ENCODE measurements at regions not wholly inside any gene's neighbourhood (a gene's known extent, or its start where the extent isn't known, plus 50 kb on each side); places are given as distances from the start of the nearest gene placed in this dataset.

GRCh38 chr4:31620476-31620875, 900.3 kb downstream of the PCDH7 start:
- H3K36me3 ChIP-seq (ENCODE audit: insufficient read depth, low read length) = no peaks in the 10 kb centered on the region
- H3K4me1 ChIP-seq (ENCODE audit: insufficient read depth, low read length) = no peaks in the 10 kb centered on the region
- H3K9ac ChIP-seq (ENCODE audit: low read depth, low read length) = no peak overlapping the region
- no peaks in the 10 kb centered on the region for H3K9me3 ChIP-seq (ENCODE audit: control insufficient read depth, insufficient read depth, low read length)

GRCh38 chr4:31645236-31645635, 925.1 kb downstream of the PCDH7 start:
- Histone ChIP-seq H3K9me3 (ENCODE audit: control insufficient read depth, insufficient read depth, low read length) (no peaks in the 10 kb centered on the region), H3K36me3 (ENCODE audit: insufficient read depth, low read length) (no peaks in the 10 kb centered on the region), H3K9ac (ENCODE audit: low read depth, low read length) (no peak overlapping the region), H3K4me1 (ENCODE audit: insufficient read depth, low read length) (no peaks in the 10 kb centered on the region)

DNA sequence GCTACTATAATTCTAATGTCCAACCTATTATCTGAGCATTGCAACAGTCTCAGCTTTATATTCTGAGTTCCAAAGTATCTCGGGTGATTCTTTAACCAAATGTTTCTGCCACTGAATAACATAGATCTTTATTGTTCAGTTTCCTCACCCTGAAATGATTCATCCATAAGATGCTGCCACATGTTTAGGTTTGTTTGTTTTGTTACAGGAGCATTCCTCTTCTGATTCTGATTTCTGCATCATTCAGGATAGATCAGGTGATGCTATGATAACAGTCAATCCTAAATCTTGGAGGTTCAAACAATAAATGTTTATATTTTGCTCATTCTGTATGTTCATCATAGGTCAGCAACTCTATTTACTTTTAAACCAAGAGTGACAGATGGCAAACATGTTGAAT, 927.6 kb downstream of the PCDH7 start:
- no peaks in the 10 kb centered on the region for H3K36me3 ChIP-seq (ENCODE audit: insufficient read depth, low read length)
- no peak overlapping the region for H3K9ac ChIP-seq (ENCODE audit: low read depth, low read length)
- H3K4me1 ChIP-seq (ENCODE audit: insufficient read depth, low read length) = no peaks in the 10 kb centered on the region
- H3K9me3 ChIP-seq (ENCODE audit: control insufficient read depth, insufficient read depth, low read length) = no peaks in the 10 kb centered on the region

DNA sequence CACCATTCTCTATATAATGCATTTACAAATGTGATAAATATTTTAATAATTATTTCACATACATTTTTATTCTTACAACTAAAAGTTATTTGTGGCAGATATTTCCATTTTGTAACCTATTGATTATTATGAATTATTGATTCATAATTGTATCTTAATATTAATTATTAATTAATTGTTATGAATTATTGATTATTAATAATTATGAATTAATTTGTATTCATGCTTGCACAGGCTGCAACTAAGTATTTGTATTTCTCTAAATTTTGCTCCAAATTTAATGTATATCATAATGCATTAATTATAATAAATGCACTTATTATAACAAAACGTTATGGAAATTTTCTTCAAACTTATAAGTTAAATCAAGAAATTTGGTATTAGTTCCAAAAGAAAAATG, 929.7 kb downstream of the PCDH7 start:
- H3K4me1 ChIP-seq (ENCODE audit: insufficient read depth, low read length) = no peaks in the 10 kb centered on the region
- no peaks in the 10 kb centered on the region for H3K36me3 ChIP-seq (ENCODE audit: insufficient read depth, low read length)
- H3K9ac ChIP-seq (ENCODE audit: low read depth, low read length) = no peak overlapping the region
- H3K9me3 ChIP-seq (ENCODE audit: control insufficient read depth, insufficient read depth, low read length) = no peaks in the 10 kb centered on the region

GRCh38 chr4:31651541-31651940, 931.4 kb downstream of the PCDH7 start:
- Histone ChIP-seq H3K4me1 (ENCODE audit: insufficient read depth, low read length) (no peaks in the 10 kb centered on the region), H3K9me3 (ENCODE audit: control insufficient read depth, insufficient read depth, low read length) (no peaks in the 10 kb centered on the region), H3K36me3 (ENCODE audit: insufficient read depth, low read length) (no peaks in the 10 kb centered on the region), H3K9ac (ENCODE audit: low read depth, low read length) (no peak overlapping the region)

DNA sequence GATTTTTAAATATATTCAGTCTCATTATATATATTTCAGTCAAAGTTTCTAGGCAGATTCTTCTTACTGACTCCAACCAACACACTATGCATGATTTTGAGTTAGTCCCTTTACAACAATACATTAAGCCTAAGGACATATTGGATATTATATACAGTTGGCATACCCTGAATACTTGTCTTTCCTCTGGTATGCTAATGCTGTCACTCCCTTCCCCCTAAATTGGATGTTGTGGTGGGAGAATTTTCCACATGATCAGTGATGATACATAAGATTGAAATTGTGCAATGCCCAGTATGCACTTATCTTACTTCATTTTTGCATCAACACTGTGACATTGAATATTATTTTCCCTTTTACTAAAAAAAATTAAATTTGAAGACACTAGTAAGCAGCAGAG, 935.2 kb downstream of the PCDH7 start:
- Histone ChIP-seq H3K4me1 (ENCODE audit: insufficient read depth, low read length) (no peaks in the 10 kb centered on the region), H3K9ac (ENCODE audit: low read depth, low read length) (no peak overlapping the region), H3K9me3 (ENCODE audit: control insufficient read depth, insufficient read depth, low read length) (no peaks in the 10 kb centered on the region), H3K36me3 (ENCODE audit: insufficient read depth, low read length) (no peaks in the 10 kb centered on the region)

DNA sequence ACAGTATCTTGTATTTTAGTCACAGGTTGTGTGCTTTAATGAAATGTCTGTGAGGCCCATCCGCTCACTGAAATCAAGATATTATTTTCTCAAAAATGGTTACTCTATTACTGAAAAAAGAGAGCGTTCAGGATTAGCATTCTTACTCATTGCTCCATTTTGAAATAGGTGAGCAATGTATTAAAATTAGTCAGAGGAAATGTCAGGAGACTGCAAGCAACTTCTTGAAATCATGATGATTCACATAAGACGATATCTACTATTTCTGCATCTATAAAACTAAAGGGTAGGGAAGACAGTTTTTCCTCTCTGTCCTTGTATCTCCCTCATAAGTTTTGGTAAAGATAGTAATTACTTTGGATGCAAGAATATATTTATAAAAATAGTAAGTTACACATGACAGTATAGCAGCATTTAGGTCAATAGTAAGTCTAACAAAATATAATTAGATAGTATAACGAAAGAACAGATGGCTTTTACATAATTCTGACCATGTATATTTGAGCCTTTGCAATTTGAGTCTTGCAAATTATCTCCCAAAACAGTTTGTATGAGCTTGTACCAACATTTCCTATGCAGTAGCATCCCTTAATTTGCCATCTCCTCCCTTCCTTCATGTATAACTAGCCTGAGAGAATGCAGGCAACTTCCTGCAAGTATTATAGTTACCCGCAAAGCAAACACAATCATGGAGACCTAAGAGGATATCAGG, 937.8 kb downstream of the PCDH7 start:
- Histone ChIP-seq H3K4me1 (ENCODE audit: insufficient read depth, low read length) (no peaks in the 10 kb centered on the region), H3K9me3 (ENCODE audit: control insufficient read depth, insufficient read depth, low read length) (no peaks in the 10 kb centered on the region), H3K9ac (ENCODE audit: low read depth, low read length) (no peak overlapping the region), H3K36me3 (ENCODE audit: insufficient read depth, low read length) (no peaks in the 10 kb centered on the region)

DNA sequence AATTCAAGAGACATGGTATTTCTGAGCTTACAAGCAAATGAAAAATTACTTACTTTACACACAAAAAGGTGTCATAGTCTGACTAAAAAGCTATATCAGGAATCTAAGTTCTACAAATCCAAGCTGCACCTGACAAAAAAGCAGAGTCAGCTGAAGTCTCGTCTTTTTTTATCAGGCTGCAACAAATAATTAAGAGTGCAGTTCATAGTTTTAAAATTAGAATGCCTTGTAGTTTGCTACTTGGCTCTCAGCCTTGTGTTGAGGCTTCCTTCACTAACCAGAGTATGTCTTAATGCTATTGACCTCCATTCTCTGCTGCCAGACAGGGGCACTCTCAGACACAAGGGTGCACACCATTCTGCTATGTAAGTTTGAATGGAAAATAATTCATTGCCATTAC, 940.7 kb downstream of the PCDH7 start:
- H3K4me1 ChIP-seq (ENCODE audit: insufficient read depth, low read length) = no peaks in the 10 kb centered on the region
- H3K9ac ChIP-seq (ENCODE audit: low read depth, low read length) = no peak overlapping the region
- no peaks in the 10 kb centered on the region for H3K9me3 ChIP-seq (ENCODE audit: control insufficient read depth, insufficient read depth, low read length)
- no peaks in the 10 kb centered on the region for H3K36me3 ChIP-seq (ENCODE audit: insufficient read depth, low read length)

GRCh38 chr4:31662951-31663350, 942.8 kb downstream of the PCDH7 start:
- no peaks in the 10 kb centered on the region for H3K36me3 ChIP-seq (ENCODE audit: insufficient read depth, low read length)
- no peaks in the 10 kb centered on the region for H3K4me1 ChIP-seq (ENCODE audit: insufficient read depth, low read length)
- no peaks in the 10 kb centered on the region for H3K9me3 ChIP-seq (ENCODE audit: control insufficient read depth, insufficient read depth, low read length)
- H3K9ac ChIP-seq (ENCODE audit: low read depth, low read length) = no peak overlapping the region

- Histone ChIP-seq H3K4me1 (ENCODE audit: insufficient read depth, low read length) (no peaks in the 10 kb centered on the region), H3K9me3 (ENCODE audit: control insufficient read depth, insufficient read depth, low read length) (no peaks in the 10 kb centered on the region), H3K9ac (ENCODE audit: low read depth, low read length) (no peak overlapping the region), H3K36me3 (ENCODE audit: insufficient read depth, low read length) (no peaks in the 10 kb centered on the region)
These were observed 947.5 kb downstream of the PCDH7 start for GRCh38 chr4:31667686-31668085.

DNA sequence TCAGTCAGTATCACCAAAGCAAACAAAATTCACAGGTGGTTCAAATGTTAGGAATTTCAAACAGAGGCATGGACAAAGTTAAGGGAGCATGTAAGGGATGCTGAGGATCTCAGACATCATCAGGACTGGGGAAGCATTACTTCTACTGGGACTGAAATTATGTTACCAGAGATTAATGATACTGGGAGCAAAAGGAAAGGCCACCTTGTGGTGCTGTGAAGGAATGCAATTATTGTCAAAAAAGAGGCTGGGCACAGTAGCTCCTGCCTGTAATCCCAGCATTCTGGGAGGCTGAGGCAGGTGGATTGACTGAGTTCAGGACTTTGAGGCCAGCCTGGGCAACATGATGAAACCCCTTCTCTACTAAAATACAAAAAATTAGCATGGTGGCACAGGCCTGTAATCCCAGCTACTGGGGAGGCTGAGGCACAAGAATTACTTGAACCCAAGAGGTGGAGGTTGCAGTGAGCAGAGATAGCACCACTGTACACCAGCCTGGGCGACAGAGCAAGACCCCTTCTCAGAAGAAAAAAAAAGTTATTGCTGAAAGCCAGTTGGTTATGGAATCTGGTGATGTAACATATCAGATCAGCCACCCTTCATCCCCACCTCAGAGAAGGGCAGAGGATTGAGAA, 954.3 kb downstream of the PCDH7 start:
- Histone ChIP-seq H3K9me3 (ENCODE audit: control insufficient read depth, insufficient read depth, low read length) (no peaks in the 10 kb centered on the region), H3K36me3 (ENCODE audit: insufficient read depth, low read length) (no peaks in the 10 kb centered on the region), H3K9ac (ENCODE audit: low read depth, low read length) (no peak overlapping the region), H3K4me1 (ENCODE audit: insufficient read depth, low read length) (no peaks in the 10 kb centered on the region)

DNA sequence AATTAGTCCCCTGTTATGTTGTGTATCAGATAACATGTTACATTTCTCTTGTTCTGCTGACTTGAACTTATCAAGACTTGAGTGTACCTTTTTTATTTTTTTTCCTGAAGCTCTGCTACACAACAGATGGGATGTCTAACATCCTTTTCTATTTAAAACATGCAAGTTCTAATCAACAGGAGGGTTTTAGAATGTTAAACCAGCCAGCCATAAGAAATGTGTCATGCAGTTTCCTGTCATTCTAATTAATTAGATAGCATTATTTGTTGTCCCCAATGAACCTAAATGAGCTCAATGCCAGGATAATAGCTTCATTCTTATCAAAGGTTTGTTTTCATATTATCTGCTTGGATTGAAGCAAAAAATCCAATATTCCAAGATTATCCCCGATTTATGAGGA, 958.2 kb downstream of the PCDH7 start:
- Histone ChIP-seq H3K4me1 (ENCODE audit: insufficient read depth, low read length) (no peaks in the 10 kb centered on the region), H3K9me3 (ENCODE audit: control insufficient read depth, insufficient read depth, low read length) (no peaks in the 10 kb centered on the region), H3K36me3 (ENCODE audit: insufficient read depth, low read length) (no peaks in the 10 kb centered on the region), H3K9ac (ENCODE audit: low read depth, low read length) (no peak overlapping the region)

GRCh38 chr4:31682796-31683195, 962.6 kb downstream of the PCDH7 start:
- Histone ChIP-seq H3K4me1 (ENCODE audit: insufficient read depth, low read length) (no peaks in the 10 kb centered on the region), H3K9ac (ENCODE audit: low read depth, low read length) (no peak overlapping the region), H3K9me3 (ENCODE audit: control insufficient read depth, insufficient read depth, low read length) (no peaks in the 10 kb centered on the region), H3K36me3 (ENCODE audit: insufficient read depth, low read length) (no peaks in the 10 kb centered on the region)

- H3K9me3 ChIP-seq (ENCODE audit: control insufficient read depth, insufficient read depth, low read length) = no peaks in the 10 kb centered on the region
- H3K9ac ChIP-seq (ENCODE audit: low read depth, low read length) = no peak overlapping the region
- H3K36me3 ChIP-seq (ENCODE audit: insufficient read depth, low read length) = no peaks in the 10 kb centered on the region
- H3K4me1 ChIP-seq (ENCODE audit: insufficient read depth, low read length) = no peaks in the 10 kb centered on the region
These were observed 967.7 kb downstream of the PCDH7 start for GRCh38 chr4:31687717-31688342.

DNA sequence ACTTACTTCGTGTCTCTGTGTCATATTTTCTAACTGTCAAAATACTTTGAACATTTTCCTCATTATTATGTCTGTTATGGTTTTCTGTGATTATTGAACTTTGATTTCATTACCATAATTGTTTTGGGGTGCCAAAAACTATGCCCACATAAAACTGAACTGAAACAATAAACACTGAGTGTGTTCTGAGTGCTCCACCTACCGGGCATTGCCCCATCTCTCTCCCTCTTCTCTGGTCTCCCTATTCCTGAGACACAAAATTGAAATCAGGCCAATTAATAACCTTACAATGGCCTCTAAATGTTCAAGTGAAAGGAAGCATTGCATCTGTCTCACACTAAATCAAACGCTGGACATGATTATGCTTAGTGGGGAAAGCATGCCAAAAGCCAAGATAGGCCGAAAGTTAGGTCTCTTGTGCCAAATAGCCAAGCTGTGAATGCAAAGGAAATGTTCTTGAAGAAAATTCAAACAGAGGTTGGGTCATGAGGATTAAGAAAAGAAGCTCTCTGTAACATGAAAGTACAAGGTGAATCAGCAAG, 972.3 kb downstream of the PCDH7 start:
- Histone ChIP-seq H3K36me3 (ENCODE audit: insufficient read depth, low read length) (no peaks in the 10 kb centered on the region), H3K4me1 (ENCODE audit: insufficient read depth, low read length) (no peaks in the 10 kb centered on the region), H3K9me3 (ENCODE audit: control insufficient read depth, insufficient read depth, low read length) (no peaks in the 10 kb centered on the region), H3K9ac (ENCODE audit: low read depth, low read length) (no peak overlapping the region)

All from ES-I3 (cell line).